Glutamatergic neuron (in vitro differentiated cells): ENCODE measurements at regions not wholly inside any gene's neighbourhood (a gene's known extent, or its start where the extent isn't known, plus 50 kb on each side); places are given as distances from the start of the nearest gene placed in this dataset.

Source experiments
- DNase-seq: peaks from one replicate; pipeline ENCODE4 v3.0.0; 2022
- H3K27ac Mint-ChIP-seq: one replicate; pipeline ENCODE4 v1.8.0; 2020; ENCODE audit warnings: mild to moderate bottlenecking, mixed read lengths, inconsistent platforms; ENCODE audit not compliant: unreplicated experiment
- H3K27me3 Mint-ChIP-seq: one replicate; pipeline ENCODE4 v1.8.0; 2020; ENCODE audit warnings: mild to moderate bottlenecking, moderate library complexity, mixed read lengths, inconsistent platforms; ENCODE audit not compliant: unreplicated experiment
- H3K36me3 Mint-ChIP-seq: one replicate; pipeline ENCODE4 v1.8.0; 2020; ENCODE audit warnings: mild to moderate bottlenecking, mixed read lengths, inconsistent platforms; ENCODE audit not compliant: unreplicated experiment
- H3K4me1 Mint-ChIP-seq: one replicate; pipeline ENCODE4 v1.8.0; 2020; ENCODE audit warnings: mild to moderate bottlenecking, low read depth, mixed read lengths, inconsistent platforms; ENCODE audit not compliant: unreplicated experiment
- H3K4me3 Mint-ChIP-seq: one replicate; pipeline ENCODE4 v1.8.0; 2020; ENCODE audit warnings: mild to moderate bottlenecking, mixed read lengths, inconsistent platforms; ENCODE audit not compliant: unreplicated experiment
- H3K9me3 Mint-ChIP-seq: one replicate; pipeline ENCODE4 v1.8.0; 2020; ENCODE audit warnings: mild to moderate bottlenecking, moderate library complexity, mixed read lengths, inconsistent platforms; ENCODE audit not compliant: unreplicated experiment
- CTCF ChIP-seq: fragments of 200-600 bp; sonication (generic); IDR thresholded peaks from one replicate; pipeline ENCODE4 v1.5.0; 2021; ENCODE audit not compliant: partially characterized antibody, unreplicated experiment

- Mint-ChIP-seq H3K36me3 (no peaks in the 10 kb centered on the region), H3K9me3 (no peaks in the 10 kb centered on the region), H3K4me1 (no peaks in the 10 kb centered on the region), H3K27ac (no peak overlapping the region), H3K27me3 (no peaks in the 10 kb centered on the region), H3K4me3 (no peak overlapping the region)
- no peak for TF ChIP-seq CTCF
- no peak for DNase-seq
These were observed 1778.8 kb upstream of the CDH6 start for GRCh38 chr5:29414681-29415080.

- Mint-ChIP-seq H3K27me3 (no peaks in the 10 kb centered on the region), H3K27ac (no peak overlapping the region), H3K4me1 (no peaks in the 10 kb centered on the region), H3K36me3 (no peaks in the 10 kb centered on the region), H3K4me3 (no peak overlapping the region), H3K9me3 (no peaks in the 10 kb centered on the region)
- no peak for DNase-seq
- no peak for TF ChIP-seq CTCF
These were observed 1780.5 kb upstream of the CDH6 start for GRCh38 chr5:29412979-29413378.

- DNase-seq: no peak
- no peak overlapping the region for H3K4me3 Mint-ChIP-seq
- no peak overlapping the region for H3K27ac Mint-ChIP-seq
- H3K9me3 Mint-ChIP-seq: peaks cover 2% of the 10 kb centered on the region
- TF ChIP-seq CTCF: no peak
- H3K27me3 Mint-ChIP-seq: no peaks in the 10 kb centered on the region
- peaks cover 11% of the 10 kb centered on the region for H3K36me3 Mint-ChIP-seq
- H3K4me1 Mint-ChIP-seq: no peaks in the 10 kb centered on the region
These were observed 1791.2 kb upstream of the CDH6 start for GRCh38 chr5:29402270-29402669.

- no peaks in the 10 kb centered on the region for H3K36me3 Mint-ChIP-seq
- peaks cover 7% of the 10 kb centered on the region for H3K9me3 Mint-ChIP-seq
- H3K4me3 Mint-ChIP-seq: no peak overlapping the region
- DNase-seq: no peak
- H3K27ac Mint-ChIP-seq: no peak overlapping the region
- no peak for TF ChIP-seq CTCF
- H3K4me1 Mint-ChIP-seq: no peaks in the 10 kb centered on the region
- H3K27me3 Mint-ChIP-seq: peaks cover 3% of the 10 kb centered on the region
These were observed 1803.5 kb upstream of the CDH6 start for GRCh38 chr5:29389993-29390392.

- Mint-ChIP-seq H3K36me3 (no peaks in the 10 kb centered on the region), H3K4me3 (no peak overlapping the region), H3K27me3 (peaks cover 3% of the 10 kb centered on the region), H3K9me3 (peaks cover 7% of the 10 kb centered on the region), H3K4me1 (no peaks in the 10 kb centered on the region), H3K27ac (no peak overlapping the region)
- no peak for DNase-seq
- TF ChIP-seq CTCF: no peak
These were observed 1806.1 kb upstream of the CDH6 start for GRCh38 chr5:29387384-29387783.
